DOHH2 (cell line): ENCODE measurements at regions not wholly inside any gene's neighbourhood (a gene's known extent, or its start where the extent isn't known, plus 50 kb on each side); places are given as distances from the start of the nearest gene placed in this dataset.

Experiments used
- H3F3A ChIP-seq: fragments of 200-600 bp; sonication (generic), shearing (Covaris generic); 2 replicates; pipeline ENCODE4 v1.6.0; 2016; ENCODE audit warnings: antibody characterized with exemption, mild to moderate bottlenecking; ENCODE audit not compliant: control insufficient read depth, insufficient read depth
- H3K27ac ChIP-seq: fragments of 200-600 bp; sonication (generic); 2 replicates; pipeline ENCODE4 v1.5.1; 2014; ENCODE audit warnings: low read depth, mild to moderate bottlenecking, low read length, moderate library complexity
- H3K27me3 ChIP-seq: fragments of 200-600 bp; sonication (generic); 2 replicates; pipeline ENCODE4 v1.6.1; 2014; ENCODE audit warnings: mild to moderate bottlenecking, low read length, mixed read lengths; ENCODE audit not compliant: control insufficient read depth
- H3K36me3 ChIP-seq: fragments of 200-600 bp; sonication (generic); 2 replicates; pipeline ENCODE4 v1.6.1; 2014; ENCODE audit warnings: mild to moderate bottlenecking, low read length, moderate library complexity, mixed read lengths; ENCODE audit not compliant: control insufficient read depth
- H3K4me1 ChIP-seq: fragments of 200-600 bp; sonication (generic); 2 replicates; pipeline ENCODE4 v1.6.1; 2014; ENCODE audit warnings: mild to moderate bottlenecking, low read length, mixed read lengths; ENCODE audit not compliant: control insufficient read depth
- H3K4me2 ChIP-seq: fragments of 200-600 bp; sonication (generic); 2 replicates; pipeline ENCODE4 v1.6.0; 2014; ENCODE audit warnings: mild to moderate bottlenecking, low read length, moderate library complexity
- H3K4me3 ChIP-seq: fragments of 200-600 bp; sonication (generic); 2 replicates; pipeline ENCODE4 v1.5.1; 2014; ENCODE audit warnings: mild to moderate bottlenecking, low read length, mixed read lengths
- H3K79me2 ChIP-seq: fragments of 200-600 bp; sonication (generic); 2 replicates; pipeline ENCODE4 v1.6.1; 2014; ENCODE audit warnings: mild to moderate bottlenecking, low read length, mixed read lengths; ENCODE audit not compliant: control insufficient read depth
- H3K9me2 ChIP-seq: fragments of 200-600 bp; sonication (generic); replicated peaks from 2 replicates; pipeline ENCODE4 v1.6.1; 2014; ENCODE audit warnings: mild to moderate bottlenecking, low read length, mixed read lengths; ENCODE audit not compliant: control insufficient read depth
- H3K9me3 ChIP-seq: fragments of 200-600 bp; sonication (generic); 2 replicates; pipeline ENCODE4 v1.6.1; 2014; ENCODE audit warnings: antibody characterized with exemption, low read length, mixed read lengths; ENCODE audit not compliant: control insufficient read depth, insufficient read depth
- H4K20me1 ChIP-seq: fragments of 200-600 bp; sonication (generic); 2 replicates; pipeline ENCODE4 v1.6.0; 2014; ENCODE audit warnings: low read depth, mild to moderate bottlenecking, antibody characterized with exemption, low read length, moderate library complexity; ENCODE audit not compliant: control insufficient read depth, insufficient read depth
- CTCF ChIP-seq: fragments of 200-600 bp; sonication (generic); IDR thresholded peaks from one replicate; pipeline ENCODE4 v1.5.1; 2014; ENCODE audit warnings: antibody characterized with exemption, mild to moderate bottlenecking, low read depth, low read length; ENCODE audit not compliant: poor library complexity, severe bottlenecking
- EZH2phosphoT487 ChIP-seq: fragments of 200-600 bp; sonication (generic); IDR thresholded peaks from 2 replicates; pipeline ENCODE4 v1.6.1; 2017; ENCODE audit warnings: borderline replicate concordance, mild to moderate bottlenecking, antibody characterized with exemption, low read length, moderate library complexity, mixed read lengths

GRCh38 chr2:6369266-6369665 is 496.4 kb downstream of the CMPK2 start:
- H3K9me3 ChIP-seq, result no peaks in the 10 kb centered on the region
- no peak overlapping the region for H3K4me3 ChIP-seq
- H3K4me2 ChIP-seq, result no peak overlapping the region
- H3K27me3 ChIP-seq, result no peaks in the 10 kb centered on the region
- H3F3A ChIP-seq, result no peaks in the 10 kb centered on the region
- H3K4me1 ChIP-seq, result no peaks in the 10 kb centered on the region
- no peak for TF ChIP-seq EZH2phosphoT487
- TF ChIP-seq CTCF, result no peak
- no peak overlapping the region for H3K27ac ChIP-seq
- H3K9me2 ChIP-seq, result no peaks in the 10 kb centered on the region
- H3K36me3 ChIP-seq, result no peaks in the 10 kb centered on the region
- no peaks in the 10 kb centered on the region for H3K79me2 ChIP-seq
- no peaks in the 10 kb centered on the region for H4K20me1 ChIP-seq

DNA sequence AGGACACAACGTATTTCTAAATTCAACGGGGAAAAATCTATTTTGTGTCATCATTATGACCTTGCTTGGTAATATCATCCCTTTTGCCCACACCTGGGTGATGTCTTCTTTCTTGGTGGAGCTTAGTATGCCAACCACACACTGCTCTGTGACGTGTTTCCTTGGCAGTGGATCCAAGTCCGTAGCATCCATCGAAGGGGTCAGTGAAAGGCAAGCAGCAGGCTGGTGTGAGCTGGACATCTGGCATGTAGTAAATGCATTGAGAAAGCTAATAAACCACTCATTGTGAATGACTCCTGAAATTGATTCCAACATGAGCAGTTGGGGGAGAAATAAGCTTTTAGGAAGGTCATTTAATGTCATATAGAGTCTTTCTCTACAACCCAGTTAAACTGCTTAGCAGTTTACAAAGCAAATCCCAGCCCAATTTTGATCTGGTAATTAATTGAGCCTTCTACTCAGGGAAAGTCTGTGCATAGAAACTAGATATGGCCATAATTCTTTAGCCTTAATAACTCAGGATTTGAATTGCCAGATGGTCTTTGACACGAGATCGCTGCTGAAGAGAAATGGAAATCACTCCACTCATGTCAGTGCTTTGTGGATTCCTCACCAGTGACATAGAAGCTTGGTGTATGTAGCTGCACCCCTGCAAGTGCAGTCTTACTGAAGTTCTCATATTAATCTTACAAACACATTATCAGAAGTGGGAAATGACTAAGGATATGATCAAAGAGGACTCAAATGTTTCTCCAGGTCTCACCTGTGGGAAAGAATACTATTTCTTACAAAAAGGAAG is 494.8 kb downstream of the CMPK2 start:
- no peak overlapping the region for H3K4me2 ChIP-seq
- H3K27ac ChIP-seq, result no peak overlapping the region
- no peaks in the 10 kb centered on the region for H3K9me2 ChIP-seq
- H4K20me1 ChIP-seq, result no peaks in the 10 kb centered on the region
- no peaks in the 10 kb centered on the region for H3F3A ChIP-seq
- no peaks in the 10 kb centered on the region for H3K79me2 ChIP-seq
- H3K27me3 ChIP-seq, result no peaks in the 10 kb centered on the region
- no peaks in the 10 kb centered on the region for H3K36me3 ChIP-seq
- H3K4me1 ChIP-seq, result no peaks in the 10 kb centered on the region
- H3K4me3 ChIP-seq, result no peak overlapping the region
- no peaks in the 10 kb centered on the region for H3K9me3 ChIP-seq
- TF ChIP-seq CTCF (no peak), EZH2phosphoT487 (no peak)

DNA sequence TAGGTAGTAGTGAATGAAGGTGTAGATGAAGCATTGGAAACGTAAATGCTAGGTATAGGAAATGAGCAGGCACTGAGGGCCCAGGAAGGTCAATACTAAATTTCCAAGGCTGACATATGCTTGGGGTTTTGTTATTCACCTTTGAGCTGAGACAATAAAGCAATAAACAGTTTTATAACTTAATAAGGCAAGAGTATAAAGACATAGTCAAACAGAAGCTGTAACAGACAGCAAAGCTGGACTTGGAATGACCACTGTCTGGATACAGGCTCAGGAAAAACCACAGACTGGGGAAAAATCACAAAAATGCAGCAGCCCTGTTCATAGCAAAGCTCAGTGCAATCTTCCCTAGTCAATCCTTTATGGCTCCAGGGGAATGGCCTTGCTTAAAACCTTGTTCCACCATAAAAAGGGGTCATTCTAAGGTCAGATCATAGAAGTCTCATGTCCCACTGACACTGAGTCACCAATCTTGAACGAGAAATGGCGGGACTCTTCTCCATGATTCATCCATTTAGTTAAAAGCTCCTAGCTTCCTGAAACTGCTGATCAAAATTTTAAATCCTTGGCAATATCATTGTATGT is 493.3 kb downstream of the CMPK2 start:
- H3K27ac ChIP-seq, result no peak overlapping the region
- H3K27me3 ChIP-seq, result no peaks in the 10 kb centered on the region
- no peaks in the 10 kb centered on the region for H3K9me2 ChIP-seq
- no peaks in the 10 kb centered on the region for H3K4me1 ChIP-seq
- no peaks in the 10 kb centered on the region for H3K9me3 ChIP-seq
- H4K20me1 ChIP-seq, result no peaks in the 10 kb centered on the region
- no peak overlapping the region for H3K4me3 ChIP-seq
- no peak overlapping the region for H3K4me2 ChIP-seq
- TF ChIP-seq CTCF (no peak), EZH2phosphoT487 (no peak)
- no peaks in the 10 kb centered on the region for H3K36me3 ChIP-seq
- no peaks in the 10 kb centered on the region for H3K79me2 ChIP-seq
- H3F3A ChIP-seq, result no peaks in the 10 kb centered on the region
